Natural killer cell (primary cell): ENCODE measurements at regions not wholly inside any gene's neighbourhood (a gene's known extent, or its start where the extent isn't known, plus 50 kb on each side); places are given as distances from the start of the nearest gene placed in this dataset.
"Not testable (repeated sequence)": the region's sequence is repeated elsewhere in the genome, so short reads cannot be mapped to it uniquely, and the experiment has no call there.

Source experiments
- ATAC-seq, 3 donors: fragments of 150-1000 bp in 2 of 3; fragments of 200-7000 bp in 1 of 3; cut with Tn5 transposase; 1 replicate in 1 of 3; 2 replicates in 2 of 3; pipeline ENCODE4 v1.10.0; 2021; ENCODE audit warnings: mild to moderate bottlenecking in 2 of 3, moderate library complexity in 2 of 3
- DNase-seq, 2 donors: peaks; one replicate each; pipeline versions ENCODE4 v3.0.0 to v3.0.0-alpha.2; 2013 to 2021; ENCODE audit warnings: mixed read lengths in 1 of 2
- H3K27ac ChIP-seq: one replicate; pipeline ENCODE4 v1.5.1; 2013; ENCODE audit warnings: mild to moderate bottlenecking, low read length
- H3K27me3 ChIP-seq: one replicate; pipeline ENCODE4 v1.6.1; 2013; ENCODE audit warnings: low read length; ENCODE audit not compliant: control insufficient read depth, insufficient read depth
- H3K36me3 ChIP-seq: one replicate; pipeline ENCODE4 v1.6.1; 2013; ENCODE audit warnings: low read length; ENCODE audit not compliant: control insufficient read depth, insufficient read depth
- H3K4me1 ChIP-seq: one replicate; pipeline ENCODE4 v1.6.1; 2013; ENCODE audit warnings: low read length; ENCODE audit not compliant: control insufficient read depth, insufficient read depth
- H3K4me3 ChIP-seq: one replicate; pipeline ENCODE4 v1.5.1; 2013; ENCODE audit warnings: low read length
- H3K9me3 ChIP-seq: one replicate; pipeline ENCODE4 v1.6.1; 2013; ENCODE audit warnings: low read length; ENCODE audit not compliant: control insufficient read depth, insufficient read depth
- H3K27ac Mint-ChIP-seq, 2 donors: one replicate each; pipeline ENCODE4 v1.8.0; 2022; ENCODE audit warnings: mild to moderate bottlenecking in 2 of 2, mixed read lengths in 2 of 2, moderate library complexity in 1 of 2
- H3K27me3 Mint-ChIP-seq, 2 donors: one replicate each; pipeline ENCODE4 v1.8.0; 2022; ENCODE audit warnings: low read depth in 2 of 2, mixed read lengths in 2 of 2
- H3K36me3 Mint-ChIP-seq: one replicate; pipeline ENCODE4 v1.8.0; 2022; ENCODE audit warnings: mixed read lengths
- H3K4me1 Mint-ChIP-seq, 2 donors: one replicate each; pipeline ENCODE4 v1.8.0; 2022; ENCODE audit warnings: mixed read lengths in 2 of 2
- H3K4me3 Mint-ChIP-seq: one replicate; pipeline ENCODE4 v1.8.0; 2022; ENCODE audit warnings: mild to moderate bottlenecking, moderate library complexity, mixed read lengths
- H3K9me3 Mint-ChIP-seq, 2 donors: one replicate each; pipeline ENCODE4 v1.8.0; 2022; ENCODE audit warnings: mixed read lengths in 2 of 2
- CTCF ChIP-seq: fragments of 200-600 bp; IDR thresholded peaks from one replicate; pipeline ENCODE4 v1.8.0; 2022; ENCODE audit warnings: antibody characterized with exemption
- WGBS: methylation state at CpG from one replicate; pipeline ENCODE4 v1.1.7; 2013; ENCODE audit warnings: missing lambda C conversion rate; ENCODE audit not compliant: insufficient coverage; 5-methylcytosine and 5-hydroxymethylcytosine counted together
- intact Hi-C: fragments of 100-400 bp; cut with micrococcal nuclease; formaldehyde crosslinking; loops from one replicate; pipeline ENCODE4 v1.14.2; 2022

- no peaks in the 10 kb centered on the region for H3K27me3 Mint-ChIP-seq
- ATAC-seq = no peak
- H3K4me3 Mint-ChIP-seq = no peak overlapping the region
- Histone ChIP-seq H3K36me3 (no peaks in the 10 kb centered on the region), H3K4me1 (no peaks in the 10 kb centered on the region), H3K9me3 (peaks cover 26% of the 10 kb centered on the region), H3K4me3 (no peak overlapping the region), H3K27ac (no peak overlapping the region), H3K27me3 (no peaks in the 10 kb centered on the region)
- H3K27ac Mint-ChIP-seq = no peak overlapping the region
- TF ChIP-seq CTCF = no peak
- intact Hi-C loops = no loop called here
- no peak for DNase-seq
- H3K4me1 Mint-ChIP-seq = no peaks in the 10 kb centered on the region
- 96% methylated on average over 31 of the region's 36 CpGs for WGBS
- no peaks in the 10 kb centered on the region for H3K36me3 Mint-ChIP-seq
- H3K9me3 Mint-ChIP-seq = peaks cover 4 to 8% of the 10 kb centered on the region in 2 donors
These were observed 2325.6 kb upstream of the PCDH20 start for GRCh38 chr13:63741029-63741813.

DNA sequence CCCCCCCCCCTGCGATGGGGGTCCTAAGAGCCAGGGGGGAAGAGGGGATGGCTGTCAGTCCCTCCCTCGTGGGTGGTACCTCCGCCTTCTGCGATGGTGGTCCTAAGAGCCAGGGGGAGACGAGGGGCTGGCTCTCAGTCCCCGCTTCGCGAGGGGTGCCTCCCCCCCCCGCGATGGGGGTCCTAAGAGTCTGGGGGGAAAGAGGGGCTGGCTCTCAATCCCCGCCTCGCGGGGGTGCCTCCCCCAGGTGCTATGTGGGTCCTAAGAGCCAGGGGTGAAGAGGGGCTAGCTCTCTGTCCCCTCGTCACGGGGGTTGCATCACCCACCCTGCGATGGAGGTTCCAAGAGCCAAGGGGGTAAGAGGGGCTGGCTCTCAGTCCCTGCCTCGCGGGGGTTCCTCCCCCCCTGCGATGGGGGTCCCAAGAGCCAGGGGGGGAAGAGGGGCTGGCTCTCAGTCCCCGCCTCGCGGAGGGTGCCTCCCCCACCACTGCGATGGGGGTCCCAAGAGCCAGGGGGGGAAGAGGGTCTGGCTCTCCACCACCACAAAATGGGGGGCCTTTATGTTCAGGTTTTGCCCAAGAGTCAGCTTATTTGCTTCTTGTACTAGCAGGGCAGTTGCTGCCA, 2323.6 kb upstream of the PCDH20 start:
- H3K27ac ChIP-seq, H3K36me3 ChIP-seq, DNase-seq, intact Hi-C loops, ATAC-seq, H3K4me1 ChIP-seq, H3K4me3 ChIP-seq, H3K27me3 Mint-ChIP-seq, H3K4me1 Mint-ChIP-seq, H3K27me3 ChIP-seq, H3K36me3 Mint-ChIP-seq, H3K4me3 Mint-ChIP-seq, H3K27ac Mint-ChIP-seq: not testable (repeated sequence)
- WGBS = 87% methylated on average over 16 of the region's 23 CpGs
- peaks cover 4 to 13% of the 10 kb centered on the region in 2 donors for H3K9me3 Mint-ChIP-seq
- peaks cover 26% of the 10 kb centered on the region for H3K9me3 ChIP-seq

DNA sequence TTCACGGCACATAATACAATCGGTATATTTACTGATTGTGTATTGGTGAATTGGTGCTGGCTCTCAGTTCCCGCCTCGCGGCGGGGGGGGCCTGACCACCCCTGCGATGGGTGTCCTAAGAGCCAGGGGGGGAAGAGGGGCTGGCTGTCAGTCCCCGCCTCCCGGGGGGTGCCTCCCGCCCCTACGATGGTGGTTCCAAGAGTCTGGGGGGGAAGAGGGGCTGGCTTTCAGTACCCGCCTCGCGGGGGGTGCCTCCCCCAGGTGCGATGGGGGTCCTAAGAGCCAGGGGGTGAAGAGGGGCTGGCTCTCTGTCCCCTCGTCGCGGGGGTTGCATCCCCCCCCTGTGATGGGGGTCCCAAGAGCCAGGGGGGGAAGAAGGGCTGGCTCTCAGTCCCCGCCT, 2321.8 kb upstream of the PCDH20 start:
- 91% methylated on average over 15 of the region's 19 CpGs for WGBS
- no peak for DNase-seq
- no peaks in the 10 kb centered on the region for H3K36me3 Mint-ChIP-seq
- H3K4me3 Mint-ChIP-seq = no peak overlapping the region
- no peaks in the 10 kb centered on the region for H3K4me1 Mint-ChIP-seq
- H3K27ac ChIP-seq = no peak overlapping the region
- no peaks in the 10 kb centered on the region for H3K27me3 ChIP-seq
- H3K9me3 Mint-ChIP-seq = peaks cover 6 to 10% of the 10 kb centered on the region in 2 donors
- no peak for ATAC-seq
- H3K9me3 ChIP-seq = peaks cover 26% of the 10 kb centered on the region
- no peaks in the 10 kb centered on the region for H3K36me3 ChIP-seq
- no peaks in the 10 kb centered on the region for H3K4me1 ChIP-seq
- no peak overlapping the region for H3K27ac Mint-ChIP-seq
- intact Hi-C loops = no loop called here
- no peak for TF ChIP-seq CTCF
- no peaks in the 10 kb centered on the region for H3K27me3 Mint-ChIP-seq
- H3K4me3 ChIP-seq = no peak overlapping the region

DNA sequence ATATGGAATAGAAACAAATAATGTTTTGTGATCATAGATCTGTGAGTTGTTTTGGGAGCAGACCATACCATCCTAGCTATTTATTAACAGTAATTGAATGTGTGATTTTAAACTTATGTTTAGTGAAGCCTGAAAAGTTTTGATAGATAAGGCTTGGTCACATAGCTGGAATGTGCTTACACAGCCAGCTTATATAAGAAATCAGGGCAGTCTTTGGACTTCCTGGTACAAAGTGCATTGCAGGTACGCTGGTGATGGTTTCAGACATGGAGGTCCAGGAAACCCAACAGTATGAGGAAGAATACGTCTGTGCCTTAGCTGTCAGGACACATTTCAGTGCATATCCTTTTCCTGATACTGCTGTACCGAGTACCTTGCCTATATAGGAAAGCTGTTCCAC, 2316.2 kb upstream of the PCDH20 start:
- intact Hi-C loops = no loop called here
- no peaks in the 10 kb centered on the region for H3K9me3 ChIP-seq
- H3K4me3 ChIP-seq = no peak overlapping the region
- no peak for ATAC-seq
- no peak overlapping the region for H3K27ac ChIP-seq
- H3K9me3 Mint-ChIP-seq = peaks cover 10 to 20% of the 10 kb centered on the region in 2 donors
- H3K4me3 Mint-ChIP-seq = no peak overlapping the region
- H3K36me3 ChIP-seq = no peaks in the 10 kb centered on the region
- H3K27me3 Mint-ChIP-seq = no peaks in the 10 kb centered on the region
- no peaks in the 10 kb centered on the region for H3K27me3 ChIP-seq
- no peak for DNase-seq
- no peaks in the 10 kb centered on the region for H3K4me1 ChIP-seq
- WGBS = 70% methylated on average over 3 of the region's 3 CpGs
- no peaks in the 10 kb centered on the region for H3K36me3 Mint-ChIP-seq
- H3K4me1 Mint-ChIP-seq = no peaks in the 10 kb centered on the region
- H3K27ac Mint-ChIP-seq = no peak overlapping the region
- no peak for TF ChIP-seq CTCF

DNA sequence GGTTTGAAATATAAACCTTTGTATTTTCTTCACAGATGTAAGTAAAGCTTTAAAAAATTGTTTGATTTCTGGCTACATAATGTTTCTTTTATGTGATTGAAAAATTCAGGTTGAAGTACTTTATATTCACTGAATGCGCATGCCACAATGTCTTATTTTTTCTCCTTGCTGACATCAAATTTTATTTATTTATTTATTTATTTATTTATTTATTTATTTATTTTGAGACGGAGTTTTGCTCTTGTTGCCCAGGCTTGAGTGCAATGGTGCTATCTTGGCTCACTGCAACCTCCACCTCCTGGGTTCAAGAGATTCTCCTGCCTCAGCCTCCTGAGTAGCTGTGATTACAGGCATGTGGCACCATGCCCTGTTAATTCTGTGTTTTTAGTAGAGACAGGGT, 2296.5 kb upstream of the PCDH20 start:
- H3K27ac Mint-ChIP-seq, DNase-seq, H3K9me3 Mint-ChIP-seq, H3K36me3 Mint-ChIP-seq, H3K4me3 ChIP-seq, H3K27ac ChIP-seq, H3K9me3 ChIP-seq, H3K4me1 Mint-ChIP-seq, H3K4me3 Mint-ChIP-seq, ATAC-seq, H3K36me3 ChIP-seq, H3K27me3 ChIP-seq, intact Hi-C loops, H3K4me1 ChIP-seq, H3K27me3 Mint-ChIP-seq: not testable (repeated sequence)
- WGBS = no CpG with 5 or more reads among the region's 2 CpGs
